ENCODE measurements at regions not wholly inside any gene's neighbourhood (a gene's known extent, or its start where the extent isn't known, plus 50 kb on each side); places are given as distances from the start of the nearest gene placed in this dataset.

DNA sequence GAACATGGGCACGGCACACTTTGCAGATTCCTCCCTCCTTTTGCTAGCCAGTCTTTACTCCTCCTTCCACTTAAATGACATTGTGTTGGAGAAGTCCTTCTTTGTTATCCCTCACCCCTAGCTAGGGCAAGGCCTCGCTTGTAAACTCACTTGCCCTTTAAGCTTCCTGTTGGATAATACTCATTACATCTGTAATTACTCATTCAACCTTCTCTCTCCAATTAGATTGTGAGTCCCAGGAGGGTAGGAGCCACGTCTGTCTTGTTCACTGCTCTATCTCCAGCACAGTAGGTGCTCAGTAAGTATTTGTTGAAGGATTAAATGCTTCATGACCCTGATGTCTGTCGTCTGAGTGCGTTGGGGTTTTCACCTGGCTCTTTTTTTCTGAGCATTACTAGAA is 98.7 kb upstream of the USP24 start:
- TF ChIP-seq, protein P1, sequence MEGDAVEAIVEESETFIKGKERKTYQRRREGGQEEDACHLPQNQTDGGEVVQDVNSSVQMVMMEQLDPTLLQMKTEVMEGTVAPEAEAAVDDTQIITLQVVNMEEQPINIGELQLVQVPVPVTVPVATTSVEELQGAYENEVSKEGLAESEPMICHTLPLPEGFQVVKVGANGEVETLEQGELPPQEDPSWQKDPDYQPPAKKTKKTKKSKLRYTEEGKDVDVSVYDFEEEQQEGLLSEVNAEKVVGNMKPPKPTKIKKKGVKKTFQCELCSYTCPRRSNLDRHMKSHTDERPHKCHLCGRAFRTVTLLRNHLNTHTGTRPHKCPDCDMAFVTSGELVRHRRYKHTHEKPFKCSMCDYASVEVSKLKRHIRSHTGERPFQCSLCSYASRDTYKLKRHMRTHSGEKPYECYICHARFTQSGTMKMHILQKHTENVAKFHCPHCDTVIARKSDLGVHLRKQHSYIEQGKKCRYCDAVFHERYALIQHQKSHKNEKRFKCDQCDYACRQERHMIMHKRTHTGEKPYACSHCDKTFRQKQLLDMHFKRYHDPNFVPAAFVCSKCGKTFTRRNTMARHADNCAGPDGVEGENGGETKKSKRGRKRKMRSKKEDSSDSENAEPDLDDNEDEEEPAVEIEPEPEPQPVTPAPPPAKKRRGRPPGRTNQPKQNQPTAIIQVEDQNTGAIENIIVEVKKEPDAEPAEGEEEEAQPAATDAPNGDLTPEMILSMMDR (conservative IDR thresholded peaks at IDR 0.05; ENCODE audit: low read length) = no peak
- no peak for TF ChIP-seq EZH2phosphoT487 (IDR thresholded peaks at IDR 0.05; ENCODE audit: borderline replicate concordance)

Data from Loucy (cell line).